Astrocyte (in vitro differentiated cells and primary cell): ENCODE measurements at regions not wholly inside any gene's neighbourhood (a gene's known extent, or its start where the extent isn't known, plus 50 kb on each side); places are given as distances from the start of the nearest gene placed in this dataset.

ENCODE experiments used
- EZH2 ChIP-seq: IDR thresholded peaks from 2 replicates; pipeline ENCODE4 v1.6.1; 2012; ENCODE audit warnings: mild to moderate bottlenecking, low read length, inconsistent platforms; ENCODE audit not compliant: insufficient read depth
- TF ChIP-seq, protein P1 (sequence below): IDR thresholded peaks from 2 replicates; pipeline ENCODE4 v1.5.1; 2011; ENCODE audit warnings: low read depth, mild to moderate bottlenecking, inconsistent platforms, low read length, moderate library complexity; ENCODE audit not compliant: insufficient read depth

DNA sequence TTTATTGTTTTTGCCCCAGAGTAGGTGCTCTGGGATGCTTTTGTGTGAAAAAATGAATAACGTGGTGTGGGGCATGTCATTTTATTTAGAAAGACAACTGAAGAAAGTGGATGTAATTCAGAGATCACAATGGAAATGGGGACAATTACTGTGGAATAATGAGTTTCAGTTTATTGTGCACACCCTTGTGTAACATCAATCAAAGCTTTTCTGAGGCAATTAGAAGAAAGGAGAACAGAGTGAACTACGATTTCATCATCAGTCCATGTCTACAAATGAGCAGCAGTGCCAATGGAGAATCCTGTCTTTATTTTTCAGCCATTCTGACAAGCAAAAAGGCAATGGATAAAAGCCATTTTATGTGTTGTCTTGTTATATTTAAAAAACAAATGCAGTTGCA lies 339.2 kb downstream of the TMA16 start:
- no peak for TF ChIP-seq EZH2
- TF ChIP-seq, protein P1, sequence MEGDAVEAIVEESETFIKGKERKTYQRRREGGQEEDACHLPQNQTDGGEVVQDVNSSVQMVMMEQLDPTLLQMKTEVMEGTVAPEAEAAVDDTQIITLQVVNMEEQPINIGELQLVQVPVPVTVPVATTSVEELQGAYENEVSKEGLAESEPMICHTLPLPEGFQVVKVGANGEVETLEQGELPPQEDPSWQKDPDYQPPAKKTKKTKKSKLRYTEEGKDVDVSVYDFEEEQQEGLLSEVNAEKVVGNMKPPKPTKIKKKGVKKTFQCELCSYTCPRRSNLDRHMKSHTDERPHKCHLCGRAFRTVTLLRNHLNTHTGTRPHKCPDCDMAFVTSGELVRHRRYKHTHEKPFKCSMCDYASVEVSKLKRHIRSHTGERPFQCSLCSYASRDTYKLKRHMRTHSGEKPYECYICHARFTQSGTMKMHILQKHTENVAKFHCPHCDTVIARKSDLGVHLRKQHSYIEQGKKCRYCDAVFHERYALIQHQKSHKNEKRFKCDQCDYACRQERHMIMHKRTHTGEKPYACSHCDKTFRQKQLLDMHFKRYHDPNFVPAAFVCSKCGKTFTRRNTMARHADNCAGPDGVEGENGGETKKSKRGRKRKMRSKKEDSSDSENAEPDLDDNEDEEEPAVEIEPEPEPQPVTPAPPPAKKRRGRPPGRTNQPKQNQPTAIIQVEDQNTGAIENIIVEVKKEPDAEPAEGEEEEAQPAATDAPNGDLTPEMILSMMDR = no peak
